ENCODE measurements at regions not wholly inside any gene's neighbourhood (a gene's known extent, or its start where the extent isn't known, plus 50 kb on each side); places are given as distances from the start of the nearest gene placed in this dataset.

GRCh38 chr20:1720845-1721475 is 63.4 kb upstream of the SIRPG start:
- DNase-seq (ENCODE audit: extremely low spot score) = no peak
- TF ChIP-seq LEF1 (IDR thresholded peaks at IDR 0.05; ENCODE audit: borderline replicate concordance) (no peak), CTBP1 (IDR thresholded peaks at IDR 0.05; ENCODE audit: borderline replicate concordance) (no peak), ZNF384 (IDR thresholded peaks at IDR 0.05) (no peak), SUZ12 (IDR thresholded peaks at IDR 0.05) (no peak), SP1 (IDR thresholded peaks at IDR 0.05) (no peak), TARDBP (IDR thresholded peaks at IDR 0.05) (no peak), NFRKB (IDR thresholded peaks at IDR 0.05) (no peak), FOXK2 (IDR thresholded peaks at IDR 0.05) (no peak), ELF4 (IDR thresholded peaks at IDR 0.05) (no peak), L3MBTL2 (conservative IDR thresholded peaks at IDR 0.05) (no peak), FOXA1 (IDR thresholded peaks at IDR 0.05) (no peak), ARNT (IDR thresholded peaks at IDR 0.05) (no peak)
- POLR2A ChIA-PET = no interaction called here
- CTCF ChIA-PET = no interaction called here

GRCh38 chr20:1720226-1720625 is 62.6 kb upstream of the SIRPG start:
- no peak for DNase-seq (ENCODE audit: extremely low spot score)
- CTCF ChIA-PET = no interaction called here
- TF ChIP-seq SUZ12 (IDR thresholded peaks at IDR 0.05) (no peak), TARDBP (IDR thresholded peaks at IDR 0.05) (no peak), CTBP1 (IDR thresholded peaks at IDR 0.05; ENCODE audit: borderline replicate concordance) (no peak), FOXA1 (IDR thresholded peaks at IDR 0.05) (no peak), FOXM1 (IDR thresholded peaks at IDR 0.05; ENCODE audit: borderline replicate concordance) (no peak), HDGF (IDR thresholded peaks at IDR 0.05; ENCODE audit: borderline replicate concordance) (no peak), PKNOX1 (IDR thresholded peaks at IDR 0.05) (no peak), LEF1 (IDR thresholded peaks at IDR 0.05; ENCODE audit: borderline replicate concordance) (no peak), ZNF384 (IDR thresholded peaks at IDR 0.05) (no peak), FOXK2 (IDR thresholded peaks at IDR 0.05) (no peak), ELF4 (IDR thresholded peaks at IDR 0.05) (no peak)
- POLR2A ChIA-PET = no interaction called here

- no peak for DNase-seq (ENCODE audit: extremely low spot score)
- POLR2A ChIA-PET = no interaction called here
- CTCF ChIA-PET = no interaction called here
- TF ChIP-seq FOXK2 (IDR thresholded peaks at IDR 0.05) (no peak), SP1 (IDR thresholded peaks at IDR 0.05) (no peak), NFRKB (IDR thresholded peaks at IDR 0.05) (no peak), ARNT (IDR thresholded peaks at IDR 0.05) (no peak), BHLHE40 (IDR thresholded peaks at IDR 0.05; ENCODE audit: borderline replicate concordance) (no peak), L3MBTL2 (conservative IDR thresholded peaks at IDR 0.05) (no peak), LEF1 (IDR thresholded peaks at IDR 0.05; ENCODE audit: borderline replicate concordance) (no peak), FOXM1 (IDR thresholded peaks at IDR 0.05; ENCODE audit: borderline replicate concordance) (no peak), SUZ12 (IDR thresholded peaks at IDR 0.05) (no peak), FOXA1 (IDR thresholded peaks at IDR 0.05) (no peak), TARDBP (IDR thresholded peaks at IDR 0.05) (no peak), ELF4 (IDR thresholded peaks at IDR 0.05) (no peak), HDGF (IDR thresholded peaks at IDR 0.05; ENCODE audit: borderline replicate concordance) (no peak), PKNOX1 (IDR thresholded peaks at IDR 0.05) (no peak), ZNF384 (IDR thresholded peaks at IDR 0.05) (no peak), CTBP1 (IDR thresholded peaks at IDR 0.05; ENCODE audit: borderline replicate concordance) (no peak)
These were observed 61.2 kb upstream of the SIRPG start for GRCh38 chr20:1718604-1719384.

GRCh38 chr20:1712634-1713624 is 55.4 kb upstream of the SIRPG start:
- POLR2A ChIA-PET = no interaction called here
- TF ChIP-seq HDGF (IDR thresholded peaks at IDR 0.05; ENCODE audit: borderline replicate concordance) (no peak), ELF4 (IDR thresholded peaks at IDR 0.05) (no peak), FOXM1 (IDR thresholded peaks at IDR 0.05; ENCODE audit: borderline replicate concordance) (no peak), BHLHE40 (IDR thresholded peaks at IDR 0.05; ENCODE audit: borderline replicate concordance) (no peak), ARNT (IDR thresholded peaks at IDR 0.05) (no peak), NFRKB (IDR thresholded peaks at IDR 0.05) (no peak), FOXA1 (IDR thresholded peaks at IDR 0.05) (no peak), CTBP1 (IDR thresholded peaks at IDR 0.05; ENCODE audit: borderline replicate concordance) (no peak), L3MBTL2 (conservative IDR thresholded peaks at IDR 0.05) (no peak), TARDBP (IDR thresholded peaks at IDR 0.05) (no peak), PKNOX1 (IDR thresholded peaks at IDR 0.05) (no peak), SP1 (IDR thresholded peaks at IDR 0.05) (no peak), FOXK2 (IDR thresholded peaks at IDR 0.05) (no peak), ZNF384 (IDR thresholded peaks at IDR 0.05) (no peak), SUZ12 (IDR thresholded peaks at IDR 0.05) (no peak), LEF1 (IDR thresholded peaks at IDR 0.05; ENCODE audit: borderline replicate concordance) (no peak)
- CTCF ChIA-PET = no interaction called here
- no peak for DNase-seq (ENCODE audit: extremely low spot score)

Data from HEK293T (cell line).